ENCODE measurements at regions not wholly inside any gene's neighbourhood (a gene's known extent, or its start where the extent isn't known, plus 50 kb on each side); places are given as distances from the start of the nearest gene placed in this dataset.
A peak's percentile ranks its signal among the peaks of the same experiment; 100 is the strongest.
"Not testable (repeated sequence)": the region's sequence is repeated elsewhere in the genome, so short reads cannot be mapped to it uniquely, and the experiment has no call there.

DNA sequence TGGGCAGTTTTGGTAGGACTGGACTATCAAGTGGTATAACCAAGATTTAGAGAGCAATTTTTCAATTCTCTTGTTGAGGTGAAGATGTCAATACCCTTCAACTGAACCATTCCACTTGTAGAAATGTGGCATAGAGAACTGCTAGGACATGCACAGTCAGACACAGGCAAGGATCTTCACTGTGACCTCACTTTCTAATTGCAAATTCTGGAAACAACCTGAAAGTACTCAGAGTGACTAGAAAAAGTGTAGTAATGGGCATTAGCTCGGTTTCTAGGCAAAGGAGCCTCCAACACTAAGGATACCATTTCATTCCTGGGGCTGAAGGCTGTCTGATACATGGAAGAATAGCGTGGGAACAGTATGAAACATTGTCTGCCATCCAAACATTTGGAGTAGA lies 433.0 kb upstream of the RUNX1 start:
- intact Hi-C loops (cut with DNase I): no loop called here
- no peak for DNase-seq (ENCODE audit: low spot score)
- no peak for ATAC-seq

DNA sequence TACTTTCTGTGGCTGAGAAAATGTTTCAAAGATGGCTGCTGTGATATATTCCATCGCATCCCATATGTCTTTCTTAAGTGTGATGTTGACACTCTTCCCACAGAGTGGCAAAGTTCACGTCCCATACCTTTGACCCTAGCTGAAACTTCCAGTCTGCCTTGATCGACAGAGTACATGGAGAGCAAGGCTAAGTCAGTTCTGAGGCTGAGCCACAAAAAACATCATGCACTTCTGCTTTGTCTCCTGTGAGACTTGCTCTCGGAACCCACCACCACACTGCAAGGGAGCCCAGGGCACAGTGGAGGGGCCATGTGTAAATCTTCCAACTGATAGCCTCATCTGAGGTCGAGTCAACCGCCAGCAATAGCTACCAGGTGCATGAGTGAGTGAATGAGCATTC lies 431.9 kb upstream of the RUNX1 start:
- intact Hi-C loops (cut with DNase I): no loop called here
- DNase-seq (ENCODE audit: low spot score) (no peak), ATAC-seq (no peak)

DNA sequence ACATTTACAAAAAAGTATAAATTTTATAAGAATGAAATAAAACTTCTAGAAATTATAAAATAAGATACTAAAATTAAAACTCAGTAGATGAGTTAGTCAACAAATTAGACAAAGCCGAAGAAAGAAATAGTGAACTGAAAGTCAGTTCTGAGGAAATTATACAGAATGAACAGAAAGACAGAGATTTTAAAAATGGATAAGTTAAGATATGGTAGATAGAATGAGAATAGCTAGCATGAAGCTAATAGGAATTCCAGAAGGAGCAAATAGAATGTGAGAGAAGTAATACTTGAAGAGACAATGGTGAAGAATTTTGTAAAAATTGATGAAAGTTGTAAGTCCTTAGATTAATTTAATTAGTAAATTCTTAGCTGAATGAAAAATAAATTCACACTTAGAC lies 430.4 kb upstream of the RUNX1 start:
- intact Hi-C loops (cut with DNase I): no loop called here
- ATAC-seq: no peak
- DNase-seq (ENCODE audit: low spot score): no peak

- DNase-seq (ENCODE audit: low spot score) (no peak), ATAC-seq (no peak)
- intact Hi-C loops (cut with DNase I): no loop called here
These were observed 430.0 kb upstream of the RUNX1 start for GRCh38 chr21:35479065-35479448.

- intact Hi-C loops (cut with DNase I): no loop called here
- ATAC-seq: peak; percentile 39
- DNase-seq (ENCODE audit: low spot score): no peak
These were observed 429.3 kb upstream of the RUNX1 start for GRCh38 chr21:35478161-35479064.

- DNase-seq (ENCODE audit: low spot score): no peak
- ATAC-seq: no peak
- intact Hi-C loops (cut with DNase I): no loop called here
These were observed 428.5 kb upstream of the RUNX1 start for GRCh38 chr21:35477622-35478021.

DNA sequence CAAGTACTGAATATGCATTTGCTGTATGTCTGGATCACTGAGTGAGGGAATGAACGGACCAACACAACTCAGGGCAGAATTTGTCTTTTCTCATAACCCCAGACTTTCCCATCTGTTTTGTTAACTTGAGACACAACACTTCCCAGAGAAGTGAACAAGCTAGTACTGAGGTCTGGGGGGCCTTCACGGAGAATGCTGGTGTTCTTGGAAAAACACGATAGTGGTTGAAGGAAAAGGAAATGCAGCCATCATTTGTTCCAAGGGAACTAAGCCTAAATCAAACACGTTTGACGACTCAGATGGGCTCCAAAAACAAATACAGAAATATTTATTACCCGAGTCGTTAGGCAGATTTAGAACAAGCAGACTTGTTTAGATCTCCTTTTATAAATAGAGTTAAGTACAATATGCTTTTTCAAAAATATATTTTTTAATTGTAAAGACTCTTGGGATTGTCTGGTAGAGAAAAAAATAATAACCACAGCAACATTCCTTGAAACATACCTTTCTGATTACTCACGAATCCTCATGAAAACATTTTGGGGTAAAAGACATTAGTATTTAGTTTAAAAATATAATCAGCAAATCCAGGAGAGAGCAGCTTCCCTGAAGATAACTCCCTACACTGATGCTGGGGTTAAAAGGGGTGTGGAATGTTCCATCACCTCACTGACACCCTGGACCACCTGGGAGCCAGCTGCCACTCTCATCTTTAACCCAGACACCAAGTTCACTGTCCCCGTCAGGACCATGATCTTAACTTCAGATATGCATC lies 427.7 kb upstream of the RUNX1 start:
- ATAC-seq: peak; percentile 37
- intact Hi-C loops (cut with DNase I): no loop called here
- no peak for DNase-seq (ENCODE audit: low spot score)

DNA sequence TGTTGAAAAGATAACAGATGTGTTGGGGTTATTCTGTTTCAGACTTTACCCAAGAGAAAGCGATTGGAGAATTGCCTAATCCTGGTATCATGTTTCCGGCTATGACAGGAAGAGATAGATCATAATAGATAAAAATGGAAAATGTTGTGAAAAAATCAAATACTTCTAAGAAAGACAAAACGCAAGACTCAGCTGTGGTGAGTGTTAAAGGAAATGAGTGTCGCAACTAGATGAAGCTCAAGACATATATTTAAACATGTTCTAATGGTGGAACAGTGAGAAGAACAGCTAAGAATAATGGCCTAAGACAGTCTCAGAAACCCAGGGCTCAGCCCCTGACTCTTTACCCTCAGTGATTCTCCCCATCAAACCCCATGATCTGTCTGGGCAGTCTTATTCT lies 426.7 kb upstream of the RUNX1 start:
- intact Hi-C loops (cut with DNase I): no loop called here
- ATAC-seq: peak; percentile 78

GRCh38 chr21:35475009-35475408 lies 425.9 kb upstream of the RUNX1 start:
- ATAC-seq (peak; percentile 72), DNase-seq (ENCODE audit: low spot score) (no peak)
- intact Hi-C loops (cut with DNase I): no loop called here

More for the DNA sequence above, 426.7 kb upstream of the RUNX1 start:
- DNase-seq (ENCODE audit: low spot score): no peak

DNA sequence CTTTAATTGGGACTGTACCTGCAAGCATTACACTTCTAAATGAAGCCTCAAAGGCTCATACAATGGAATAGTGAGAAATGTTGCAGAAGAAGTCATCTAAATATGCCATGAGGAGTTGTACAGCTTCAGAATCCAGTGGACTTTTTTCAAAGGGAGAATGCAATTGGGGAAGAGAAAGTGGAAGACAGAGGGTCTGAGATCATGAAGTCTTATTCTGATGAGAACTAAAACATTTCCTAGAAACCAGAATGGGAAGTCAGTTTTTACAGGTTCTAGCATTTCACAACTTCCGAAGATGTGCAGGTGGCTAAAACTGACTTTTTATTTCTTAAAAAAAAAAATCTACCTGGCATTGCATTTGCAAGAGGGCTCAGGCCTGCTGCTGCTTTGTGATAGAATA lies 424.4 kb upstream of the RUNX1 start:
- no peak for DNase-seq (ENCODE audit: low spot score)
- intact Hi-C loops (cut with DNase I): no loop called here
- no peak for ATAC-seq

- DNase-seq (ENCODE audit: low spot score) (no peak), ATAC-seq (no peak)
- intact Hi-C loops (cut with DNase I): no loop called here
These were observed 421.4 kb upstream of the RUNX1 start for GRCh38 chr21:35470522-35470921.

DNA sequence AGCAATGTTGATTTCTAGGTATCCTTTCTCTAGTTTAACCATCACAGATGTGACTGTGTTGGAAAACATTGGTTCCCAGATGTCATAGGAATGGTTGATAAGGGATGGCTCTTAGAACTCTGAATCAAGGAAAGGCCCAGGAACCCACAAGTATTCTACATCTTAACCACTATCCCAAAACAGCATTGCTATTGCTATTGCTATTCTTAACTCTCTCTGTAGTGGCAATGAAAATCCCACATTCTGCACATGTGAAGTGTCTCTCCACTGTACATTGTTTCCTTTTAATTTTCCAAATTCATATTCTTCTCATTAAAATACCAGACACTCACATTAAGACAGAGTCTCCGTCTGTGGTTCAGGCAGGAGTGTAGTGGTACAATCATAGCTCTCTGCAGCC lies 420.4 kb upstream of the RUNX1 start:
- ATAC-seq: no peak
- DNase-seq (ENCODE audit: low spot score): no peak
- intact Hi-C loops (cut with DNase I): no loop called here

DNA sequence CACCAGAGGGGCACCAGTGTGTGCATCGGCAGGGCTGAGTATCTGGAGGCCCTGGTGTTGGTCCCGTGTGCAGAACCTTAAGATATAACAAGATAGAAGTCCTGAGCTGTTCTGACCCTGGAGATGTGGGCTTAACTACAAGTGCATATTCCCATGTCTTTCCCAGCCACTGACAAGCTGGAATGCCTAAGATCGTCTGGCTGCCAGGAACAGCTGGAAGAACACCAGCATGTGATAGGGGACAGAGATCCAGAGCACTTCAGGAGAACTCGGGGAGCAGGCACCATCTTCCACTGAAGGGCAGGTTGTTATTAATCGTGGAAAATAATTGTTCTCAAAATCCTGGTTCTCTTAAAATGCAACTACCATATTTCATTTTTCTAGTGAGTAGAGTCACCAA lies 419.9 kb upstream of the RUNX1 start:
- DNase-seq (ENCODE audit: low spot score) (no peak), ATAC-seq (no peak)
- intact Hi-C loops (cut with DNase I): no loop called here

DNA sequence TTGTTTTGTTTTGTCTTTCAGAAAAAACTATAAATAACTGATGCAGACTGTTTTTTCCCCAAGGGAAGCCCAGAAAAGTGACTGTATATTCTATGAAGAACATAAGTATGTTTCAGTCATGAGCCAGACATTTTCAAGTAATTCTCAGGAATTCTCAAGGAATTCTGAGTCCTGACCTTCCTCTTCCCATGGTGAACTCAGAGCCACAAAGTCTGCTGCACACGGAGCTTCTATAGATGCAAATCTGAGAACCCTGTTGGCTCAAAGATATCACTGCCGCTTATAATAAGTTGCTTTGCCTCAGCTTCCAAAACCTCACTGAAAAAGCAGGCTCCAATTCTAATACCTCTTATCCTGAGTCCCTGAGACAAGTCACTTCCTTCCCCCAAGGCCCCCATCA lies 418.5 kb upstream of the RUNX1 start:
- DNase-seq (ENCODE audit: low spot score) (no peak), ATAC-seq (no peak)
- intact Hi-C loops (cut with DNase I): no loop called here

- DNase-seq (ENCODE audit: low spot score); ATAC-seq; intact Hi-C loops (cut with DNase I): not testable (repeated sequence)
These were observed 417.6 kb upstream of the RUNX1 start for GRCh38 chr21:35466681-35467080.

DNA sequence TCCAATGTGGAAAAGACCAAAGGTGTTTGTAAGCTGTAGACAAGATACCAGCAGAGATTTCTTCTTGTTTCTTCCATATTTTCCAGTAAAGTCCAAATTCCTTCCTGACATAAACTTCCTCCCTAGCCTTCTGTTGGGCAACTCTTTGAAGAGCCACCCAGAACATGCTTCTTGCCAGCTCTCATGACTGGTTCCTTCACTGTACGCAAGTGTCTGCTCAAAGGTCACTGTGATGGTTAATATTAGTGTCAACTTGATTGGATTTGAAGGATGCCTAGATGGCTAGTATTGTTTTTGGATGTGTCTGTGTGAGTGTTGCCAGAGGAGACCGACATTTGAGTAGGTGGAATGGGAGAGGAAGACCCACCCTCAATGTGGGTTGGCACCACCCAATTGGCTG lies 416.6 kb upstream of the RUNX1 start:
- intact Hi-C loops (cut with DNase I): no loop called here
- no peak for DNase-seq (ENCODE audit: low spot score)
- no peak for ATAC-seq

DNA sequence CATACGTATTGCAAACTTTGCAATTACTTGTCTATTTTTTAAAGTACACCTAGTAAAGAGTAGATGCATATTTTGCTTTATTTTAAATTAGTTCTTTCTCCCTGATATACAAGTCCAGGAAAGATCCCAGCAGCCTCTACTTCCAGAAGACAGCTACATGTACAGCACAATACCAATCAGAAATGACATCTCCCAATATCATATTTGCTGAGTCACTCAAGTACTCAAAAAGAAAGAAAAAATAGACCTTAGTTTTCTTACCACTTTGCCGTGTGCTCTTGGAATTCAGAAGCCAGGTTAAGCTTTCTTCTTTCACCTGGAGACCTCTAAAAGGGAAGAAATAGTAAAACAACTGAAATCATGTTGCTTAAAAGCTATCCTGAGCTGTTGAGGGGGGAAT lies 412.6 kb upstream of the RUNX1 start:
- DNase-seq (ENCODE audit: low spot score) (no peak), ATAC-seq (no peak)
- intact Hi-C loops (cut with DNase I): no loop called here

GRCh38 chr21:35460441-35460840 lies 411.3 kb upstream of the RUNX1 start:
- intact Hi-C loops (cut with DNase I): no loop called here
- DNase-seq (ENCODE audit: low spot score) (no peak), ATAC-seq (no peak)

- intact Hi-C loops (cut with DNase I): no loop called here
- ATAC-seq (no peak), DNase-seq (ENCODE audit: low spot score) (no peak)
These were observed 409.3 kb upstream of the RUNX1 start for GRCh38 chr21:35458405-35458804.

DNA sequence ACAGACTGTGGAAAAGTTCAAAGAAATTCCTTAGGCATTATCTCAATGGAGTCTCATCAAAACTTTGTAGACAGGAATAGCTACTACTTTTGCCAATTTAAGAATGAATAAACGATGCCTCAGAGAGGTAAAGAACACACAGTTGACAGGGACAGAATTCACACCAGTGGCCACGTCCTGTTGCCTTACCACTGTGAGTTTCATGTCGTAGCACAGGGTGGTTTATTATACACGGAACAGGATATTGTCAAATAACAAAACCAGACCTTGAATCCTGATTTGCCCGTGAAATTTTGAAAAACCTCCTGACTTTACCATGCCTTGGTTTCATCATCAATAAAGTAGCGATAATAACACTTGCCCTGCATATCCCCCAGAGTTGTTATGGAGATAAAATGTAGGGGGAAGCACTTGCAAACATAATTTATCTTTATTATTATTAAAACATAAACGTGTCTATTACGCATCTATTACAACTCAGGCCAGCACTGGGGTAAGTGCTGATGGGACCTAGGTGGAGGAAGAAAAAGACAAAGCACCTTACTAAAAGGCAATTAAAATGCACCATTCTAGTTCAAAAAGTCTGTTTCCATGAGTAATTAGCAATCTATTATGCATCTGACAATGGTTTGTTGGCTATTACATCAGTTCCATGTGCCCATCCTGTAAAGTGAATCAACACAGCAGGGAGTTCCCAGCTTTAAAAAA lies 408.1 kb upstream of the RUNX1 start:
- DNase-seq (ENCODE audit: low spot score): no peak
- intact Hi-C loops (cut with DNase I): no loop called here

More for the DNA sequence above, 408.1 kb upstream of the RUNX1 start:
- ATAC-seq: no peak
